Glutamatergic neuron (in vitro differentiated cells): ENCODE measurements at regions not wholly inside any gene's neighbourhood (a gene's known extent, or its start where the extent isn't known, plus 50 kb on each side); places are given as distances from the start of the nearest gene placed in this dataset.
"Not testable (repeated sequence)": the region's sequence is repeated elsewhere in the genome, so short reads cannot be mapped to it uniquely, and the experiment has no call there.

Experiments used
- DNase-seq: peaks from one replicate; pipeline ENCODE4 v3.0.0; 2022
- H3K27ac Mint-ChIP-seq: one replicate; pipeline ENCODE4 v1.8.0; 2020; ENCODE audit warnings: mild to moderate bottlenecking, mixed read lengths, inconsistent platforms; ENCODE audit not compliant: unreplicated experiment
- H3K27me3 Mint-ChIP-seq: one replicate; pipeline ENCODE4 v1.8.0; 2020; ENCODE audit warnings: mild to moderate bottlenecking, moderate library complexity, mixed read lengths, inconsistent platforms; ENCODE audit not compliant: unreplicated experiment
- H3K36me3 Mint-ChIP-seq: one replicate; pipeline ENCODE4 v1.8.0; 2020; ENCODE audit warnings: mild to moderate bottlenecking, mixed read lengths, inconsistent platforms; ENCODE audit not compliant: unreplicated experiment
- H3K4me1 Mint-ChIP-seq: one replicate; pipeline ENCODE4 v1.8.0; 2020; ENCODE audit warnings: mild to moderate bottlenecking, low read depth, mixed read lengths, inconsistent platforms; ENCODE audit not compliant: unreplicated experiment
- H3K4me3 Mint-ChIP-seq: one replicate; pipeline ENCODE4 v1.8.0; 2020; ENCODE audit warnings: mild to moderate bottlenecking, mixed read lengths, inconsistent platforms; ENCODE audit not compliant: unreplicated experiment
- H3K9me3 Mint-ChIP-seq: one replicate; pipeline ENCODE4 v1.8.0; 2020; ENCODE audit warnings: mild to moderate bottlenecking, moderate library complexity, mixed read lengths, inconsistent platforms; ENCODE audit not compliant: unreplicated experiment
- TF ChIP-seq, protein P1 (sequence below): fragments of 200-600 bp; sonication (generic); IDR thresholded peaks from one replicate; pipeline ENCODE4 v1.5.0; 2021; ENCODE audit not compliant: partially characterized antibody, unreplicated experiment

DNA sequence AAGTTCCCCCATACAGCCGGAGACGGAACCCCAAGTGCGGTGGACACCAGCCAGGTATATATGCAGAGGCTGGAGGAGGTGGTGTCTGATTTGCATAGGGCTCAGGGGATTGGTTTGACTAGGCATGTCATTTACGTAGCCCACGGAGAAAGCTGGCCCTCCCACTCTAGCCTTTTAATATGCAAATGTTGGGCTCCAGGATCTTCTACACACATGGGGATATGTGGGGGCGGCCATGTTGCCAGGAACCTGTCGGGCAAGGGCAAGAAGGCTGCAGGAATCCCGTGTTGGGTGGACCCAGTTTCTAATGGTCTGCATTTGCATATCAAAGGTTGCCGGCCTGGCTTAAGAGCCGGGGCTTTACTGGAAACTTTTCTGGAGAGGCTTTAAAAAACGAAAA lies 57.4 kb downstream of the FTHL17 start:
- H3K9me3 Mint-ChIP-seq, H3K4me3 Mint-ChIP-seq, H3K27ac Mint-ChIP-seq, H3K4me1 Mint-ChIP-seq, H3K27me3 Mint-ChIP-seq, H3K36me3 Mint-ChIP-seq, DNase-seq: not testable (repeated sequence)

GRCh38 chrX:31012509-31013025 lies 59.3 kb downstream of the FTHL17 start:
- Mint-ChIP-seq H3K9me3 (no peaks in the 10 kb centered on the region), H3K27ac (no peak overlapping the region), H3K4me3 (no peak overlapping the region), H3K4me1 (no peaks in the 10 kb centered on the region), H3K27me3 (no peaks in the 10 kb centered on the region), H3K36me3 (no peaks in the 10 kb centered on the region)
- no peak for DNase-seq
- TF ChIP-seq, protein P1, sequence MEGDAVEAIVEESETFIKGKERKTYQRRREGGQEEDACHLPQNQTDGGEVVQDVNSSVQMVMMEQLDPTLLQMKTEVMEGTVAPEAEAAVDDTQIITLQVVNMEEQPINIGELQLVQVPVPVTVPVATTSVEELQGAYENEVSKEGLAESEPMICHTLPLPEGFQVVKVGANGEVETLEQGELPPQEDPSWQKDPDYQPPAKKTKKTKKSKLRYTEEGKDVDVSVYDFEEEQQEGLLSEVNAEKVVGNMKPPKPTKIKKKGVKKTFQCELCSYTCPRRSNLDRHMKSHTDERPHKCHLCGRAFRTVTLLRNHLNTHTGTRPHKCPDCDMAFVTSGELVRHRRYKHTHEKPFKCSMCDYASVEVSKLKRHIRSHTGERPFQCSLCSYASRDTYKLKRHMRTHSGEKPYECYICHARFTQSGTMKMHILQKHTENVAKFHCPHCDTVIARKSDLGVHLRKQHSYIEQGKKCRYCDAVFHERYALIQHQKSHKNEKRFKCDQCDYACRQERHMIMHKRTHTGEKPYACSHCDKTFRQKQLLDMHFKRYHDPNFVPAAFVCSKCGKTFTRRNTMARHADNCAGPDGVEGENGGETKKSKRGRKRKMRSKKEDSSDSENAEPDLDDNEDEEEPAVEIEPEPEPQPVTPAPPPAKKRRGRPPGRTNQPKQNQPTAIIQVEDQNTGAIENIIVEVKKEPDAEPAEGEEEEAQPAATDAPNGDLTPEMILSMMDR: no peak

- Mint-ChIP-seq H3K4me1 (no peaks in the 10 kb centered on the region), H3K27ac (no peak overlapping the region), H3K36me3 (no peaks in the 10 kb centered on the region), H3K4me3 (no peak overlapping the region), H3K27me3 (no peaks in the 10 kb centered on the region), H3K9me3 (no peaks in the 10 kb centered on the region)
- TF ChIP-seq, protein P1: no peak
- no peak for DNase-seq
Measured at GRCh38 chrX:31007321-31007720, 64.5 kb downstream of the FTHL17 start.

DNA sequence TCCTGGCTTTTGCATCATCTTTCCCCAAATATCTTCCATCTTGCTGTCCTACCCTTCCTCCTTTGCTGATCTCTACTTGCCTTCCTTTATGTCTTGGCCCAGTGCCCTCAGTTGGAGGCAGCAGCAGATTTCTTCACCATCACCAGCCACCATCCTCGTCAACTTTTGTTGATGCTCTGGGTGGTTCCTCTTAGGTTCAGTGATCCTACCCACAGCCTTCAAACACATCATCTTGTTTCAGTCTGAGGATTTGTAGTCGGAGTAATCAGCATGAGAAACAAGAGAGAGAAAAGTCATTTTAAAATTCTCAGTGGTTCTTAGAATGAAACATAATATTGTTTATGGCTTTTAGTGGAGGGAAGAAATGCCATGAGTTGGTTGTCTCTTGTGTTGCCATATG lies 65.8 kb downstream of the FTHL17 start:
- Mint-ChIP-seq H3K4me1 (no peaks in the 10 kb centered on the region), H3K9me3 (no peaks in the 10 kb centered on the region), H3K4me3 (no peak overlapping the region), H3K36me3 (no peaks in the 10 kb centered on the region), H3K27ac (no peak overlapping the region), H3K27me3 (no peaks in the 10 kb centered on the region)
- DNase-seq: no peak
- TF ChIP-seq, protein P1: no peak

- TF ChIP-seq, protein P1: no peak
- Mint-ChIP-seq H3K36me3 (no peaks in the 10 kb centered on the region), H3K4me3 (no peak overlapping the region), H3K27me3 (no peaks in the 10 kb centered on the region), H3K4me1 (no peaks in the 10 kb centered on the region), H3K9me3 (no peaks in the 10 kb centered on the region), H3K27ac (no peak overlapping the region)
- no peak for DNase-seq
Measured at GRCh38 chrX:30997411-30997810, 74.4 kb downstream of the FTHL17 start.

DNA sequence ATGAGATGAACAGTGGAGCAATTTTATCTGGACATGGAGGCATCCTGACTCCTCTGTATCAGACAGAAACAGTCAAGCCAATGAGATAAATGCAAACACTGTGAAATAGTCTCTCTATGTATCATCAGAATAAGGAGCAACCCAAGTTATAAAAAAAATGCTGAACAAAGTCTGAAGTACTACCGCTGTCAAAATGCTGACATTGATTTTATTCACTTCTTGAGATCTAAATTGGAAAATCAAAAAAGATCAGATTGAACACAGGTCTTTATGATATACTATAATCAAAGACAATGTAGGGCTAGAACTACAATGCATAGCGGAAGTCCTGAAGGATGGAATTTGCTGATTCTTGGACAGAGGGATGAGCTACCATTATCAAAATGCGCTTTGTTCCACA lies 76.1 kb downstream of the FTHL17 start:
- no peak for DNase-seq
- H3K36me3 Mint-ChIP-seq: no peaks in the 10 kb centered on the region

More for the DNA sequence above, 76.1 kb downstream of the FTHL17 start:
- TF ChIP-seq, protein P1: no peak
- Mint-ChIP-seq H3K27ac (no peak overlapping the region), H3K27me3 (no peaks in the 10 kb centered on the region), H3K9me3 (no peaks in the 10 kb centered on the region), H3K4me3 (no peak overlapping the region), H3K4me1 (no peaks in the 10 kb centered on the region)
